Epithelial cell of esophagus (primary cell): ENCODE measurements at regions not wholly inside any gene's neighbourhood (a gene's known extent, or its start where the extent isn't known, plus 50 kb on each side); places are given as distances from the start of the nearest gene placed in this dataset.
A peak's percentile ranks its signal among the peaks of the same experiment; 100 is the strongest.
"Not testable (repeated sequence)": the region's sequence is repeated elsewhere in the genome, so short reads cannot be mapped to it uniquely, and the experiment has no call there.

Experiments
- DNase-seq: peaks from one replicate; pipeline ENCODE4 v3.0.0; 2010; ENCODE audit warnings: low read depth
- H3K4me3 ChIP-seq: 2 replicates; pipeline ENCODE4 v1.5.1; 2011; ENCODE audit warnings: mild to moderate bottlenecking, low read length, control low read depth
- CTCF ChIP-seq: IDR thresholded peaks from 2 replicates; pipeline ENCODE4 v1.5.1; 2011; ENCODE audit warnings: low read depth, mild to moderate bottlenecking, low read length, control low read depth, inconsistent platforms; ENCODE audit not compliant: insufficient read depth; ENCODE audit errors: missing control alignments

GRCh38 chr10:90064295-90064694, 362.9 kb downstream of the KIF20B start:
- TF ChIP-seq CTCF: no peak
- DNase-seq: no peak
- no peak overlapping the region for H3K4me3 ChIP-seq

- no peak for TF ChIP-seq CTCF
- no peak overlapping the region for H3K4me3 ChIP-seq
- no peak for DNase-seq
Measured at GRCh38 chr10:90066435-90066834, 365.0 kb downstream of the KIF20B start.

GRCh38 chr10:90075995-90076394, 374.6 kb downstream of the KIF20B start:
- peak; percentile 74 for DNase-seq
- TF ChIP-seq CTCF: no peak
- H3K4me3 ChIP-seq: no peak overlapping the region

GRCh38 chr10:90079819-90080218, 378.4 kb downstream of the KIF20B start:
- DNase-seq: no peak
- TF ChIP-seq CTCF: no peak

GRCh38 chr10:90086606-90087190, 385.3 kb downstream of the KIF20B start:
- not testable (repeated sequence) for H3K4me3 ChIP-seq, DNase-seq

More at GRCh38 chr10:90079819-90080218, 378.4 kb downstream of the KIF20B start:
- no peak overlapping the region for H3K4me3 ChIP-seq

GRCh38 chr10:90087197-90088023, 386.0 kb downstream of the KIF20B start:
- TF ChIP-seq CTCF: peak; percentile 9

GRCh38 chr10:90088024-90088317, 386.6 kb downstream of the KIF20B start:
- no peak overlapping the region for H3K4me3 ChIP-seq
- TF ChIP-seq CTCF: no peak
- no peak for DNase-seq

More at GRCh38 chr10:90087197-90088023, 386.0 kb downstream of the KIF20B start:
- DNase-seq: peak; percentile 83
- no peak overlapping the region for H3K4me3 ChIP-seq
